Effector memory CD8-positive, alpha-beta T cell (primary cell): ENCODE measurements at regions not wholly inside any gene's neighbourhood (a gene's known extent, or its start where the extent isn't known, plus 50 kb on each side); places are given as distances from the start of the nearest gene placed in this dataset.

ENCODE experiments used
- ATAC-seq: fragments of 150-1000 bp; cut with Tn5 transposase; replicated peaks from 2 replicates; pipeline ENCODE4 v1.10.0; 2021; ENCODE audit warnings: mild to moderate bottlenecking, moderate library complexity
- DNase-seq, 3 experiments: peaks; one replicate each; pipeline ENCODE4 v3.0.0; 2021
- H3K27ac Mint-ChIP-seq, 2 donors: one replicate each; pipeline ENCODE4 v1.8.0; 2022; ENCODE audit warnings: mild to moderate bottlenecking in 2 of 2, mixed read lengths in 2 of 2, moderate library complexity in 2 of 2
- H3K27me3 Mint-ChIP-seq, 2 donors: one replicate each; pipeline ENCODE4 v1.8.0; 2022; ENCODE audit warnings: mixed read lengths in 2 of 2
- H3K36me3 Mint-ChIP-seq: one replicate; pipeline ENCODE4 v1.8.0; 2022; ENCODE audit warnings: mild to moderate bottlenecking, moderate library complexity, mixed read lengths; ENCODE audit not compliant: insufficient read depth
- H3K4me1 Mint-ChIP-seq, 2 donors: one replicate each; pipeline ENCODE4 v1.8.0; 2022; ENCODE audit warnings: low read depth in 2 of 2, mixed read lengths in 2 of 2
- H3K4me3 Mint-ChIP-seq, 2 donors: one replicate each; pipeline ENCODE4 v1.8.0; 2022; ENCODE audit warnings: mild to moderate bottlenecking in 2 of 2, mixed read lengths in 2 of 2, moderate library complexity in 2 of 2
- H3K9me3 Mint-ChIP-seq, 2 donors: one replicate each; pipeline ENCODE4 v1.8.0; 2022; ENCODE audit warnings: mixed read lengths in 2 of 2

- H3K36me3 Mint-ChIP-seq, result peaks cover 7% of the 10 kb centered on the region
- H3K27me3 Mint-ChIP-seq, result no peaks in the 10 kb centered on the region
- peak overlapping the region; percentile 86 to 90 for H3K4me3 Mint-ChIP-seq
- no peaks in the 10 kb centered on the region for H3K9me3 Mint-ChIP-seq
- no peak for DNase-seq
- ATAC-seq, result no peak
- H3K27ac Mint-ChIP-seq, result no peak overlapping the region
- H3K4me1 Mint-ChIP-seq, result peaks cover 9% of the 10 kb centered on the region in 2 donors
Observed at GRCh38 chr7:25952261-25953057, 199.5 kb upstream of the NFE2L3 start.

GRCh38 chr7:25953859-25954258 lies 198.1 kb upstream of the NFE2L3 start:
- H3K36me3 Mint-ChIP-seq, result peaks cover 7% of the 10 kb centered on the region
- no peak overlapping the region for H3K27ac Mint-ChIP-seq
- no peaks in the 10 kb centered on the region for H3K9me3 Mint-ChIP-seq
- DNase-seq (no peak), ATAC-seq (no peak)
- peaks cover 9% of the 10 kb centered on the region in 2 donors for H3K4me1 Mint-ChIP-seq
- no peak overlapping the region for H3K4me3 Mint-ChIP-seq
- H3K27me3 Mint-ChIP-seq, result no peaks in the 10 kb centered on the region

- H3K27me3 Mint-ChIP-seq, result no peaks in the 10 kb centered on the region
- ATAC-seq, result no peak
- H3K4me1 Mint-ChIP-seq, result peaks cover 9% of the 10 kb centered on the region in 2 donors
- no peak overlapping the region for H3K27ac Mint-ChIP-seq
- no peaks in the 10 kb centered on the region for H3K9me3 Mint-ChIP-seq
- H3K36me3 Mint-ChIP-seq, result peaks cover 7% of the 10 kb centered on the region
- no peak for DNase-seq
- no peak overlapping the region for H3K4me3 Mint-ChIP-seq
Observed at GRCh38 chr7:25954395-25954794, 197.6 kb upstream of the NFE2L3 start.

GRCh38 chr7:25959168-25959734 lies 192.7 kb upstream of the NFE2L3 start:
- ATAC-seq (no peak), DNase-seq (no peak)
- peaks cover 20 to 33% of the 10 kb centered on the region in 2 donors for H3K27me3 Mint-ChIP-seq
- H3K27ac Mint-ChIP-seq, result no peak overlapping the region
- H3K9me3 Mint-ChIP-seq, result no peaks in the 10 kb centered on the region
- H3K4me1 Mint-ChIP-seq, result no peaks in the 10 kb centered on the region
- H3K36me3 Mint-ChIP-seq, result peaks cover 2% of the 10 kb centered on the region
- H3K4me3 Mint-ChIP-seq, result no peak overlapping the region

- Mint-ChIP-seq H3K4me1 (peaks cover 14 to 18% of the 10 kb centered on the region in 2 donors), H3K27ac (no peak overlapping the region), H3K9me3 (no peaks in the 10 kb centered on the region), H3K27me3 (peaks cover 40 to 78% of the 10 kb centered on the region in 2 donors), H3K4me3 (no peak overlapping the region), H3K36me3 (no peaks in the 10 kb centered on the region)
- ATAC-seq (no peak), DNase-seq (no peak)
Observed at GRCh38 chr7:25963733-25964132, 188.3 kb upstream of the NFE2L3 start.

GRCh38 chr7:25964483-25964991 lies 187.5 kb upstream of the NFE2L3 start:
- Mint-ChIP-seq H3K4me1 (peaks cover 16 to 19% of the 10 kb centered on the region in 2 donors), H3K27me3 (peaks cover 40 to 78% of the 10 kb centered on the region in 2 donors), H3K36me3 (no peaks in the 10 kb centered on the region), H3K27ac (no peak overlapping the region), H3K4me3 (no peak overlapping the region), H3K9me3 (no peaks in the 10 kb centered on the region)
- DNase-seq (no peak), ATAC-seq (no peak)

- ATAC-seq (no peak), DNase-seq (no peak)
- Mint-ChIP-seq H3K4me3 (no peak overlapping the region), H3K27me3 (peaks cover 38 to 74% of the 10 kb centered on the region in 2 donors), H3K4me1 (peaks cover 16 to 19% of the 10 kb centered on the region in 2 donors), H3K9me3 (no peaks in the 10 kb centered on the region), H3K36me3 (no peaks in the 10 kb centered on the region), H3K27ac (no peak overlapping the region)
Observed at GRCh38 chr7:25965405-25966123, 186.4 kb upstream of the NFE2L3 start.

GRCh38 chr7:25966469-25966868 lies 185.5 kb upstream of the NFE2L3 start:
- no peak overlapping the region for H3K4me3 Mint-ChIP-seq
- peaks cover 16 to 19% of the 10 kb centered on the region in 2 donors for H3K4me1 Mint-ChIP-seq
- no peaks in the 10 kb centered on the region for H3K36me3 Mint-ChIP-seq
- ATAC-seq, result no peak
- H3K27me3 Mint-ChIP-seq, result peaks cover 40 to 74% of the 10 kb centered on the region in 2 donors
- no peaks in the 10 kb centered on the region for H3K9me3 Mint-ChIP-seq
- no peak overlapping the region for H3K27ac Mint-ChIP-seq
- DNase-seq, result no peak

- peak; percentile 45 for ATAC-seq
- H3K4me3 Mint-ChIP-seq, result peak overlapping the region; percentile 52 to 75
Observed at GRCh38 chr7:25967278-25968204, 184.5 kb upstream of the NFE2L3 start.

GRCh38 chr7:25968205-25968993 lies 183.6 kb upstream of the NFE2L3 start:
- peak; percentile 10 to 37 (median 14) for DNase-seq
- H3K36me3 Mint-ChIP-seq, result no peaks in the 10 kb centered on the region
- H3K27me3 Mint-ChIP-seq, result peaks cover 34 to 66% of the 10 kb centered on the region in 2 donors
- H3K27ac Mint-ChIP-seq, result peak overlapping the region; percentile 35 to 36
- peak; percentile 76 for ATAC-seq
- peaks cover 16 to 19% of the 10 kb centered on the region in 2 donors for H3K4me1 Mint-ChIP-seq
- peak overlapping the region; percentile 52 to 75 for H3K4me3 Mint-ChIP-seq
- no peaks in the 10 kb centered on the region for H3K9me3 Mint-ChIP-seq

More at GRCh38 chr7:25967278-25968204, 184.5 kb upstream of the NFE2L3 start:
- no peak for DNase-seq
- Mint-ChIP-seq H3K4me1 (peaks cover 16 to 19% of the 10 kb centered on the region in 2 donors), H3K27me3 (peaks cover 36 to 66% of the 10 kb centered on the region in 2 donors), H3K36me3 (no peaks in the 10 kb centered on the region), H3K27ac (peak overlapping the region; percentile 35 to 36), H3K9me3 (no peaks in the 10 kb centered on the region)

- no peaks in the 10 kb centered on the region for H3K36me3 Mint-ChIP-seq
- no peaks in the 10 kb centered on the region for H3K9me3 Mint-ChIP-seq
- no peak overlapping the region for H3K4me3 Mint-ChIP-seq
- peaks cover 16 to 19% of the 10 kb centered on the region in 2 donors for H3K4me1 Mint-ChIP-seq
- no peak overlapping the region for H3K27ac Mint-ChIP-seq
- peaks cover 31 to 55% of the 10 kb centered on the region in 2 donors for H3K27me3 Mint-ChIP-seq
- no peak for ATAC-seq
- DNase-seq, result no peak
Observed at GRCh38 chr7:25970356-25970755, 181.6 kb upstream of the NFE2L3 start.

- ATAC-seq, result no peak
- no peak overlapping the region for H3K4me3 Mint-ChIP-seq
- no peaks in the 10 kb centered on the region for H3K36me3 Mint-ChIP-seq
- H3K9me3 Mint-ChIP-seq, result no peaks in the 10 kb centered on the region
- no peak for DNase-seq
- peaks cover 25 to 50% of the 10 kb centered on the region in 2 donors for H3K27me3 Mint-ChIP-seq
- peaks cover 16 to 19% of the 10 kb centered on the region in 2 donors for H3K4me1 Mint-ChIP-seq
- no peak overlapping the region for H3K27ac Mint-ChIP-seq
Observed at GRCh38 chr7:25970911-25971310, 181.1 kb upstream of the NFE2L3 start.
